ENCODE measurements at regions not wholly inside any gene's neighbourhood (a gene's known extent, or its start where the extent isn't known, plus 50 kb on each side); places are given as distances from the start of the nearest gene placed in this dataset.

- no peak overlapping the region for H3K4me3 ChIP-seq (ENCODE audit: low read depth, low read length)
- TF ChIP-seq CTCF (IDR thresholded peaks at IDR 0.05; ENCODE audit: control insufficient read depth, extremely low read depth, insufficient read depth): no peak
- DNase-seq (ENCODE audit: low read depth): no peak
These were observed 254.3 kb upstream of the DAB1 start for GRCh38 chr1:57678138-57678537.

- no peak overlapping the region for H3K4me3 ChIP-seq (ENCODE audit: low read depth, low read length)
- TF ChIP-seq CTCF (IDR thresholded peaks at IDR 0.05; ENCODE audit: control insufficient read depth, extremely low read depth, insufficient read depth): no peak
- DNase-seq (ENCODE audit: low read depth): no peak
These were observed 251.9 kb upstream of the DAB1 start for GRCh38 chr1:57675776-57676175.

GRCh38 chr1:57674801-57675200 is 250.9 kb upstream of the DAB1 start:
- no peak for TF ChIP-seq CTCF (IDR thresholded peaks at IDR 0.05; ENCODE audit: control insufficient read depth, extremely low read depth, insufficient read depth)
- H3K4me3 ChIP-seq (ENCODE audit: low read depth, low read length): no peak overlapping the region
- no peak for DNase-seq (ENCODE audit: low read depth)

- no peak for TF ChIP-seq CTCF (IDR thresholded peaks at IDR 0.05; ENCODE audit: control insufficient read depth, extremely low read depth, insufficient read depth)
- DNase-seq (ENCODE audit: low read depth): no peak
- no peak overlapping the region for H3K4me3 ChIP-seq (ENCODE audit: low read depth, low read length)
These were observed 248.7 kb upstream of the DAB1 start for GRCh38 chr1:57672346-57673140.

GRCh38 chr1:57671750-57672149 is 247.9 kb upstream of the DAB1 start:
- no peak for TF ChIP-seq CTCF (IDR thresholded peaks at IDR 0.05; ENCODE audit: control insufficient read depth, extremely low read depth, insufficient read depth)
- H3K4me3 ChIP-seq (ENCODE audit: low read depth, low read length): no peak overlapping the region
- no peak for DNase-seq (ENCODE audit: low read depth)

- DNase-seq (ENCODE audit: low read depth): no peak
- TF ChIP-seq CTCF (IDR thresholded peaks at IDR 0.05; ENCODE audit: control insufficient read depth, extremely low read depth, insufficient read depth): no peak
- no peak overlapping the region for H3K4me3 ChIP-seq (ENCODE audit: low read depth, low read length)
These were observed 235.9 kb upstream of the DAB1 start for GRCh38 chr1:57659804-57660203.

- no peak for TF ChIP-seq CTCF (IDR thresholded peaks at IDR 0.05; ENCODE audit: control insufficient read depth, extremely low read depth, insufficient read depth)
- no peak for DNase-seq (ENCODE audit: low read depth)
- no peak overlapping the region for H3K4me3 ChIP-seq (ENCODE audit: low read depth, low read length)
These were observed 231.3 kb upstream of the DAB1 start for GRCh38 chr1:57655161-57655560.

Data from LNCaP clone FGC (cell line).